ENCODE measurements at regions not wholly inside any gene's neighbourhood (a gene's known extent, or its start where the extent isn't known, plus 50 kb on each side); places are given as distances from the start of the nearest gene placed in this dataset.

GRCh38 chr5:7331131-7331530 is 64.8 kb upstream of the ADCY2 start:
- TF ChIP-seq ZFP3 (CRISPR knock-in tag; IDR thresholded peaks at IDR 0.05) (no peak), RARB (CRISPR knock-in tag; IDR thresholded peaks at IDR 0.05) (no peak), TOX (CRISPR knock-in tag; IDR thresholded peaks at IDR 0.05; ENCODE audit: borderline replicate concordance) (no peak), PPARA (CRISPR knock-in tag; IDR thresholded peaks at IDR 0.05; ENCODE audit: borderline replicate concordance) (no peak), GLIS3 (CRISPR knock-in tag; IDR thresholded peaks at IDR 0.05) (no peak), CREB5 (CRISPR knock-in tag; IDR thresholded peaks at IDR 0.05; ENCODE audit: low read depth) (no peak), ZC3H10 (CRISPR knock-in tag; IDR thresholded peaks at IDR 0.05) (no peak)
